ENCODE measurements at regions not wholly inside any gene's neighbourhood (a gene's known extent, or its start where the extent isn't known, plus 50 kb on each side); places are given as distances from the start of the nearest gene placed in this dataset.

DNA sequence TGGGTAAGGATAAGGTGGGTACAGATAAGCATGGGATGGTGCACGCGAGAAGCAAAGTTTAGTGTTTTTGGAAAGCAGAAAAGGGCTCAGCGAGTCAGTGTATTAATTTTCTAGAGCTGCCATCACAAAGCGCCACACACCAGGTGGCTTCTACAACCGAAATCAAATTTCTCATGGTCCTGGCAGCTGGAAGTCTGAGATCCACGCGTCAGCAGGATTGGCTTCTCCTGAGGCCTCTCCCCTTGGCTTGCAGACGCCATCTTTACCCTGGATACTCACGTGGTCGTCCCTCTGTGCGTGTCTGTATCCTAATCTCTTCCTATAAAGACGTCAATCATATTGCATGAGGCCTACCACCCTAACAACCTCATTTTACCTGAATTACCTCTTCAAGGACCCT, 51.5 kb upstream of the USP29 start:
- DNase-seq (ENCODE audit: low spot score) = no peak
- in situ Hi-C loops (cut with HindIII; ENCODE audit: low sequenced_read_pairs) = no loop called here

DNA sequence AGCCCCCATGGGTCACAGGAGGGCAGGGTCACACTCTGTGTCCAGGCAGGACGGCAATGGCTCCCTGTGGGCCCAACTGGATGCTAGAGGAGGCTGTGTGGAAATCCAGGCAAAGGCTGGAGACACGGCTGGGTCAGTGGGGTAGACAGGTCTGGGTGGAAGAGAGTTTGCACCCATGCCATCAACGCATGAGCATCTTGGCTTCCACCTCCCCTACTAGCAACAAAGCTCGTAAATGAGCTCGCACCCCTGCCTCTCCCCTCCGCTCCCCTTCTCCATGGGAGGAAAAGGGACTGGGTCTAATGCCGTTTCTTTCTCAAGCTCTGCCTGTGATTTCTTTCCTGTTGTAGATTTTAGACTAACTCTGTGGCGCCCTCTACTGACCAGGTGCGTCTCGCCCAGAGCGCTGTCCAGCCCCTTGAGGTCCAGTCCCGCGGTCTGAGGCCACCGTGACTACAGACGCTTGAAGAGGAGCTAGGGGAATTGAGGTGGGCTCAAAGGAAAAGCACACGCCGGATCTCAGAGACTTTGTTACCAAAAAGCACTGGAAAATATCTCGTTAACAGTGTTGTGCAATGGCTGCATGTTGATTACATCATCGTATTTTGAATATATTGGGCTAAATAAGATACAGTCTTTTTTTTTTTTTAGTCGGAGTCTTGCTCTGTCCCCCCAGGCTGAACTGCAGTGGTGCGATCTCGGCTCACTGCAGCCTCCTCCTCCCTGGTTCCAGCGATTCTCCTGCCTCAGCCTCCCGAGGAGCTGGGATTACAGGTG, 50.7 kb upstream of the USP29 start:
- DNase-seq (ENCODE audit: low spot score) = peak; percentile 57
- in situ Hi-C loops (cut with HindIII; ENCODE audit: low sequenced_read_pairs) = no loop called here
